Retinal pigment epithelial cell (primary cell): ENCODE measurements at regions not wholly inside any gene's neighbourhood (a gene's known extent, or its start where the extent isn't known, plus 50 kb on each side); places are given as distances from the start of the nearest gene placed in this dataset.
A peak's percentile ranks its signal among the peaks of the same experiment; 100 is the strongest.

Experiments
- DNase-seq: peaks from one replicate; pipeline ENCODE4 v3.0.0-alpha.2; 2010; ENCODE audit warnings: low read depth
- H3K4me3 ChIP-seq: 2 replicates; pipeline ENCODE4 v1.5.1; 2011; ENCODE audit warnings: mild to moderate bottlenecking, low read length, control low read depth, moderate library complexity
- TF ChIP-seq, protein P1 (sequence below): conservative IDR thresholded peaks from 2 replicates; pipeline ENCODE4 v1.5.1; 2011; ENCODE audit warnings: low read depth, low read length, control low read depth, inconsistent platforms

- no peak overlapping the region for H3K4me3 ChIP-seq
- TF ChIP-seq, protein P1, sequence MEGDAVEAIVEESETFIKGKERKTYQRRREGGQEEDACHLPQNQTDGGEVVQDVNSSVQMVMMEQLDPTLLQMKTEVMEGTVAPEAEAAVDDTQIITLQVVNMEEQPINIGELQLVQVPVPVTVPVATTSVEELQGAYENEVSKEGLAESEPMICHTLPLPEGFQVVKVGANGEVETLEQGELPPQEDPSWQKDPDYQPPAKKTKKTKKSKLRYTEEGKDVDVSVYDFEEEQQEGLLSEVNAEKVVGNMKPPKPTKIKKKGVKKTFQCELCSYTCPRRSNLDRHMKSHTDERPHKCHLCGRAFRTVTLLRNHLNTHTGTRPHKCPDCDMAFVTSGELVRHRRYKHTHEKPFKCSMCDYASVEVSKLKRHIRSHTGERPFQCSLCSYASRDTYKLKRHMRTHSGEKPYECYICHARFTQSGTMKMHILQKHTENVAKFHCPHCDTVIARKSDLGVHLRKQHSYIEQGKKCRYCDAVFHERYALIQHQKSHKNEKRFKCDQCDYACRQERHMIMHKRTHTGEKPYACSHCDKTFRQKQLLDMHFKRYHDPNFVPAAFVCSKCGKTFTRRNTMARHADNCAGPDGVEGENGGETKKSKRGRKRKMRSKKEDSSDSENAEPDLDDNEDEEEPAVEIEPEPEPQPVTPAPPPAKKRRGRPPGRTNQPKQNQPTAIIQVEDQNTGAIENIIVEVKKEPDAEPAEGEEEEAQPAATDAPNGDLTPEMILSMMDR = no peak
- DNase-seq = no peak
These were observed 57.7 kb upstream of the RBFOX3 start for GRCh38 chr17:79668344-79669250.

GRCh38 chr17:79667746-79668145 is 56.9 kb upstream of the RBFOX3 start:
- no peak overlapping the region for H3K4me3 ChIP-seq
- DNase-seq = no peak
- TF ChIP-seq, protein P1 = no peak

GRCh38 chr17:79667121-79667715 is 56.4 kb upstream of the RBFOX3 start:
- TF ChIP-seq, protein P1 = no peak
- no peak overlapping the region for H3K4me3 ChIP-seq
- DNase-seq = no peak

GRCh38 chr17:79666111-79666510 is 55.3 kb upstream of the RBFOX3 start:
- TF ChIP-seq, protein P1 = no peak
- H3K4me3 ChIP-seq = no peak overlapping the region
- DNase-seq = no peak

DNA sequence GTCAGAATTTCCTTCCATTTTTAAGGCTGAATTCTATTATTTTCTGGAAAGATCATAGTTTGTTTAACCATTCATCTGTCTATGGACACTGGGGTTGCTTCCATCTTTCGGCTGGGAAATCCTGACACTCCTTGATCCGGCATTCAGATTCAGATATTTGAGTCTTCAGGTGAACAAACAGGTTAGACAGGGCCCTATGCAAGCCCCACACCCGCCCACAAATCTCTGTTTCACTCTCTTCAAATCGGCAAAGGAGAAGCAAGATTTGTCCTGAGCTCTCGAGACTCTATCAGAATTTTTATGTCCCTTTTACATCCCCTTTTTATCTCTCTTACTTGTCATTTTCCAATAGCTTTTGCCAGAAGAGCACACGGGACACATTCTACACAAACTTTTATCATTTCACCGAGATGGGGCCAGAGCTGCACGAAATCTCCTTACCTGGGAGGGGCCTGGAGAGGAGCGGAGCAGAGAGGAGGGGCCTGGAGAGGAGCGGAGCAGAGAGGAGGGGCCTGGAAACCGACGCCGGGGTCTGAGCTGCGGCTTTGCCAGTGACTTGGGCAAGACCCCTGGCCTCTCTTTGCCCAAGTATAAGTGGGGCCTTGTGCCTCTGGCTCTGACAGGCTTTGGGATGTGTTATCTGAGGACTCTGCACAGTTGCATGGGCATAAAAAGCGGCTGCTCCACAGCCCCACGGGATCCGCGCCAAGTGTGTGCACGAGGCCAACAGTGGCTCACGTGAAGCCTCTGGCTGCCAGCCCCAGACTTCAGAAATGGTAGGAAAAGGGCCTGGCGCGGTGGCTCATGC is 54.3 kb upstream of the RBFOX3 start:
- H3K4me3 ChIP-seq = no peak overlapping the region
- DNase-seq = peak; percentile 6
- TF ChIP-seq, protein P1 = no peak

- H3K4me3 ChIP-seq = no peak overlapping the region
- no peak for DNase-seq
- TF ChIP-seq, protein P1 = no peak
These were observed 50.6 kb upstream of the RBFOX3 start for GRCh38 chr17:79661292-79662041.
